ENCODE measurements at regions not wholly inside any gene's neighbourhood (a gene's known extent, or its start where the extent isn't known, plus 50 kb on each side); places are given as distances from the start of the nearest gene placed in this dataset.

DNA sequence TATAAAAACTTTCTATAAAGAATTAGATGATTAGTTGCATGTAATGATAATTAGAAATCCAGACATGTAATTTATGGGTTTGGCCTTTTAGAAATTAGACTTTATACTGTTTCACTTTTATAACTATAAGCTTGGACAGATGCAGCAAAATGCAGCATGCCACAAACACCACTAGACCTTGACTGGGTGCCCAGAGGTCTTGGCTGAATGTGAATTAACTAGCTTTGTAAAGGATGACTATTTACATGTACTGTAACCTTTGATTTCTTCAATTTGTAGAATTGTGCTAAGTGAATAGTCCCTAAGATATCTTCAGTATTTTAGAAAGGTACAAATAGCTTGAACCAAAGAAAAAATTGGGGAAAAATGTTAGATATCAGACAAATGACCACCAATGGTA, 2168.1 kb downstream of the MAT2B start:
- H3K27me3 ChIP-seq (ENCODE audit: insufficient read depth, low read depth, low read length), result no peaks in the 10 kb centered on the region
- no peaks in the 10 kb centered on the region for H3K9me3 ChIP-seq (ENCODE audit: low read length)
- no peak overlapping the region for H3K27ac ChIP-seq (ENCODE audit: low read length)
- no peak overlapping the region for H3K9ac ChIP-seq (ENCODE audit: low read length)
- no peak overlapping the region for H2AFZ ChIP-seq (ENCODE audit: low read depth, low read length)
- no peak for TF ChIP-seq SMC3 (conservative IDR thresholded peaks at IDR 0.05; ENCODE audit: poor library complexity)
- no peak for TF ChIP-seq TAF1 (IDR thresholded peaks at IDR 0.05; ENCODE audit: low read depth)
- TF ChIP-seq EP300 (conservative IDR thresholded peaks at IDR 0.05; ENCODE audit: poor library complexity, severe bottlenecking), result no peak
- no peak for TF ChIP-seq RAD21 (conservative IDR thresholded peaks at IDR 0.05)
- TF ChIP-seq MXI1 (conservative IDR thresholded peaks at IDR 0.05; ENCODE audit: poor library complexity, severe bottlenecking), result no peak
- H3K4me3 ChIP-seq (ENCODE audit: low read length), result no peak overlapping the region
- no peak overlapping the region for H3K4me2 ChIP-seq (ENCODE audit: low read length)
- no peaks in the 10 kb centered on the region for H3F3A ChIP-seq (ENCODE audit: insufficient read depth, low read length, poor library complexity, severe bottlenecking)
- H3K79me2 ChIP-seq (replicated peaks; ENCODE audit: insufficient read depth, low read length), result no peaks in the 10 kb centered on the region
- H3K36me3 ChIP-seq (ENCODE audit: insufficient read depth, low read length), result no peaks in the 10 kb centered on the region
- H4K20me1 ChIP-seq (ENCODE audit: insufficient read depth), result no peaks in the 10 kb centered on the region
- no peaks in the 10 kb centered on the region for H3K9me2 ChIP-seq (ENCODE audit: insufficient read depth, low read length)

GRCh38 chr5:165695796-165696195, 2190.4 kb downstream of the MAT2B start:
- no peak overlapping the region for H3K4me3 ChIP-seq (ENCODE audit: low read length)
- H3K79me2 ChIP-seq (replicated peaks; ENCODE audit: insufficient read depth, low read length), result no peaks in the 10 kb centered on the region
- H3K9me2 ChIP-seq (ENCODE audit: insufficient read depth, low read length), result no peaks in the 10 kb centered on the region
- no peaks in the 10 kb centered on the region for H3K36me3 ChIP-seq (ENCODE audit: insufficient read depth, low read length)
- no peaks in the 10 kb centered on the region for H3F3A ChIP-seq (ENCODE audit: insufficient read depth, low read length, poor library complexity, severe bottlenecking)
- no peak overlapping the region for H3K27ac ChIP-seq (ENCODE audit: low read length)
- H3K9ac ChIP-seq (ENCODE audit: low read length), result no peak overlapping the region
- TF ChIP-seq POLR2AphosphoS5 (IDR thresholded peaks at IDR 0.05), result no peak
- no peak overlapping the region for H2AFZ ChIP-seq (ENCODE audit: low read depth, low read length)
- H4K20me1 ChIP-seq (ENCODE audit: insufficient read depth), result no peaks in the 10 kb centered on the region
- H3K4me2 ChIP-seq (ENCODE audit: low read length), result no peak overlapping the region
- H3K27me3 ChIP-seq (ENCODE audit: insufficient read depth, low read depth, low read length), result no peaks in the 10 kb centered on the region
- no peaks in the 10 kb centered on the region for H3K9me3 ChIP-seq (ENCODE audit: low read length)

DNA sequence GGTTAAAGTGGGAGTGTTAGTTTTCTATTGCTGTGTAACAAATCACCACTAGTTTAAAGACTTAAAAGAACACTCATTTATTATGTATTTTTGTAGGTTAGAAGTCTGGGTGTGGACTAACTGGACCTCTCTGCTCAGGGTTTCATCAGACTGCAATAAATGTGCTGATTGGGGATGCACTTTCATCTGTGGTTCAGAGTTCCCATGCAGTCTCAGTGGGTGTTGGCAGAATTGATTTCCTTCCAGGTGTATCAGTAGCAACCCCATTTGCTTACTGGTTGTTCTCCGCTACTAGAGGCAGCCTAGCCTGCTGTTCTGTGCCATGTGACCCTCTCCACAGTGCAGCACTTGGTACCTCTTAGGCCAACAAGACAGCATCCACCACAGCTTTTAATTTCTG, 2200.5 kb downstream of the MAT2B start:
- Histone ChIP-seq H2AFZ (ENCODE audit: low read depth, low read length) (no peak overlapping the region), H4K20me1 (ENCODE audit: insufficient read depth) (no peaks in the 10 kb centered on the region), H3K9ac (ENCODE audit: low read length) (no peak overlapping the region), H3K79me2 (replicated peaks; ENCODE audit: insufficient read depth, low read length) (no peaks in the 10 kb centered on the region), H3K27ac (ENCODE audit: low read length) (no peak overlapping the region), H3K27me3 (ENCODE audit: insufficient read depth, low read depth, low read length) (no peaks in the 10 kb centered on the region), H3F3A (ENCODE audit: insufficient read depth, low read length, poor library complexity, severe bottlenecking) (no peaks in the 10 kb centered on the region), H3K9me3 (ENCODE audit: low read length) (no peaks in the 10 kb centered on the region), H3K4me3 (ENCODE audit: low read length) (no peak overlapping the region), H3K9me2 (ENCODE audit: insufficient read depth, low read length) (no peaks in the 10 kb centered on the region), H3K4me2 (ENCODE audit: low read length) (no peak overlapping the region), H3K36me3 (ENCODE audit: insufficient read depth, low read length) (no peaks in the 10 kb centered on the region)
- TF ChIP-seq POLR2AphosphoS5 (IDR thresholded peaks at IDR 0.05) (no peak), RAD21 (conservative IDR thresholded peaks at IDR 0.05) (no peak), EP300 (conservative IDR thresholded peaks at IDR 0.05; ENCODE audit: poor library complexity, severe bottlenecking) (no peak), SMC3 (conservative IDR thresholded peaks at IDR 0.05; ENCODE audit: poor library complexity) (no peak), TAF1 (IDR thresholded peaks at IDR 0.05; ENCODE audit: low read depth) (no peak), EZH2 (IDR thresholded peaks at IDR 0.05; ENCODE audit: borderline replicate concordance, insufficient read depth, low read length, poor library complexity, severe bottlenecking) (no peak), MXI1 (conservative IDR thresholded peaks at IDR 0.05; ENCODE audit: poor library complexity, severe bottlenecking) (no peak)
- TF ChIP-seq, protein P1, sequence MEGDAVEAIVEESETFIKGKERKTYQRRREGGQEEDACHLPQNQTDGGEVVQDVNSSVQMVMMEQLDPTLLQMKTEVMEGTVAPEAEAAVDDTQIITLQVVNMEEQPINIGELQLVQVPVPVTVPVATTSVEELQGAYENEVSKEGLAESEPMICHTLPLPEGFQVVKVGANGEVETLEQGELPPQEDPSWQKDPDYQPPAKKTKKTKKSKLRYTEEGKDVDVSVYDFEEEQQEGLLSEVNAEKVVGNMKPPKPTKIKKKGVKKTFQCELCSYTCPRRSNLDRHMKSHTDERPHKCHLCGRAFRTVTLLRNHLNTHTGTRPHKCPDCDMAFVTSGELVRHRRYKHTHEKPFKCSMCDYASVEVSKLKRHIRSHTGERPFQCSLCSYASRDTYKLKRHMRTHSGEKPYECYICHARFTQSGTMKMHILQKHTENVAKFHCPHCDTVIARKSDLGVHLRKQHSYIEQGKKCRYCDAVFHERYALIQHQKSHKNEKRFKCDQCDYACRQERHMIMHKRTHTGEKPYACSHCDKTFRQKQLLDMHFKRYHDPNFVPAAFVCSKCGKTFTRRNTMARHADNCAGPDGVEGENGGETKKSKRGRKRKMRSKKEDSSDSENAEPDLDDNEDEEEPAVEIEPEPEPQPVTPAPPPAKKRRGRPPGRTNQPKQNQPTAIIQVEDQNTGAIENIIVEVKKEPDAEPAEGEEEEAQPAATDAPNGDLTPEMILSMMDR (IDR thresholded peaks at IDR 0.05; ENCODE audit: poor library complexity, severe bottlenecking), result no peak
- TF ChIP-seq, protein P2, sequence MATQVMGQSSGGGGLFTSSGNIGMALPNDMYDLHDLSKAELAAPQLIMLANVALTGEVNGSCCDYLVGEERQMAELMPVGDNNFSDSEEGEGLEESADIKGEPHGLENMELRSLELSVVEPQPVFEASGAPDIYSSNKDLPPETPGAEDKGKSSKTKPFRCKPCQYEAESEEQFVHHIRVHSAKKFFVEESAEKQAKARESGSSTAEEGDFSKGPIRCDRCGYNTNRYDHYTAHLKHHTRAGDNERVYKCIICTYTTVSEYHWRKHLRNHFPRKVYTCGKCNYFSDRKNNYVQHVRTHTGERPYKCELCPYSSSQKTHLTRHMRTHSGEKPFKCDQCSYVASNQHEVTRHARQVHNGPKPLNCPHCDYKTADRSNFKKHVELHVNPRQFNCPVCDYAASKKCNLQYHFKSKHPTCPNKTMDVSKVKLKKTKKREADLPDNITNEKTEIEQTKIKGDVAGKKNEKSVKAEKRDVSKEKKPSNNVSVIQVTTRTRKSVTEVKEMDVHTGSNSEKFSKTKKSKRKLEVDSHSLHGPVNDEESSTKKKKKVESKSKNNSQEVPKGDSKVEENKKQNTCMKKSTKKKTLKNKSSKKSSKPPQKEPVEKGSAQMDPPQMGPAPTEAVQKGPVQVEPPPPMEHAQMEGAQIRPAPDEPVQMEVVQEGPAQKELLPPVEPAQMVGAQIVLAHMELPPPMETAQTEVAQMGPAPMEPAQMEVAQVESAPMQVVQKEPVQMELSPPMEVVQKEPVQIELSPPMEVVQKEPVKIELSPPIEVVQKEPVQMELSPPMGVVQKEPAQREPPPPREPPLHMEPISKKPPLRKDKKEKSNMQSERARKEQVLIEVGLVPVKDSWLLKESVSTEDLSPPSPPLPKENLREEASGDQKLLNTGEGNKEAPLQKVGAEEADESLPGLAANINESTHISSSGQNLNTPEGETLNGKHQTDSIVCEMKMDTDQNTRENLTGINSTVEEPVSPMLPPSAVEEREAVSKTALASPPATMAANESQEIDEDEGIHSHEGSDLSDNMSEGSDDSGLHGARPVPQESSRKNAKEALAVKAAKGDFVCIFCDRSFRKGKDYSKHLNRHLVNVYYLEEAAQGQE (IDR thresholded peaks at IDR 0.05; ENCODE audit: borderline replicate concordance), result no peak
